GM12878 (cell line): ENCODE measurements at regions not wholly inside any gene's neighbourhood (a gene's known extent, or its start where the extent isn't known, plus 50 kb on each side); places are given as distances from the start of the nearest gene placed in this dataset.

Experiments
- BRCA1 ChIP-seq: IDR thresholded peaks from 2 replicates; pipeline ENCODE4 v1.6.1; 2011; ENCODE audit warnings: low read depth, low read length, improper control_type of control experiment
- TF ChIP-seq, protein P1 (sequence below): IDR thresholded peaks from 2 replicates; pipeline ENCODE4 v1.6.1; 2012; ENCODE audit warnings: low read depth, low read length, improper control_type of control experiment

DNA sequence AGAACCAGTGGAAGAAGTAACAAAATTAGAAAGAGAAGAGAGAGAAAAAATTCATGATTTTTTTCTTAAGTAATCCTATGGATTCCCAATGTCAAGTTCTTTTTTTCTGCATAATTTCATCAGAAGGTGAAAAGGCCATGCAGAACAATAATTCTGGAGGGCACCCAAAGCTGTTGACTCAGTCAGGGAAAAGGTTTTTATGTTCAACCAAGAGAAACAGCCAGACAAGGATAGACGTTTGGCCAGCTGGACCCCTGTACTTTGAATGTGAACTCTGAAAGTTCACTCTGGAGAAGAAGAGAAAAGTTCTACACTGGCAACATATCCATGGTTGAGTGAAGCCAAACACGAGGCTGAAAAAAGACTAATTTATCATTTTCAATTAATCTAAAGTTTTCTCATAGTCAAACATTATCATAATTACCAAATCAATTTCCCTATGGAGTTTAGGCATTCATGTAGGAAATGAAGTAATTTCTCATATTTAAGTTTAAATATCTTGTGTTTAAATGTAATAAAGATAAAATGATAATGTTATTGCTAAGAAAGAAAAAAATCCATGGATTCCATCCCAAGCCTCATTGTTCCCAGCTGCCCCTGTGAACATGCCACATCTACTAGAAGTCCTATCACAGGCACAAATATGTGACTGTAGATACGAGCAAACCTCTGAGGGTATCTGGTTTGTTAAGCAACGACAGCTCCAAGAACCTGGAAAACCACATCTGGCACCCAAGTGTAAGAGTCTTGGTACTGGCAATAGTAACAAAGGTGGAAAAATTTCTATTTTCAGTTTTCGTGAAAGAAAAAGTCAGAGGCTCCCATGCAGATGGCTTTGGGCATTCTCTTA lies 742.7 kb upstream of the ACVR2A start:
- TF ChIP-seq, protein P1, sequence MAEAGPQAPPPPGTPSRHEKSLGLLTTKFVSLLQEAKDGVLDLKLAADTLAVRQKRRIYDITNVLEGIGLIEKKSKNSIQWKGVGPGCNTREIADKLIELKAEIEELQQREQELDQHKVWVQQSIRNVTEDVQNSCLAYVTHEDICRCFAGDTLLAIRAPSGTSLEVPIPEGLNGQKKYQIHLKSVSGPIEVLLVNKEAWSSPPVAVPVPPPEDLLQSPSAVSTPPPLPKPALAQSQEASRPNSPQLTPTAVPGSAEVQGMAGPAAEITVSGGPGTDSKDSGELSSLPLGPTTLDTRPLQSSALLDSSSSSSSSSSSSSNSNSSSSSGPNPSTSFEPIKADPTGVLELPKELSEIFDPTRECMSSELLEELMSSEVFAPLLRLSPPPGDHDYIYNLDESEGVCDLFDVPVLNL, result no peak
- TF ChIP-seq BRCA1, result no peak
